H1 (cell line): ENCODE measurements at regions not wholly inside any gene's neighbourhood (a gene's known extent, or its start where the extent isn't known, plus 50 kb on each side); places are given as distances from the start of the nearest gene placed in this dataset.

Experiments used
- BRCA1 ChIP-seq: IDR thresholded peaks from 2 replicates; pipeline ENCODE4 v1.6.1; 2012; ENCODE audit warnings: low read depth, low read length, improper control_type of control experiment
- CEBPB ChIP-seq: IDR thresholded peaks from 2 replicates; pipeline ENCODE4 v1.6.1; 2012; ENCODE audit warnings: low read depth, low read length
- RXRA ChIP-seq: IDR thresholded peaks from 2 replicates; pipeline ENCODE4 v1.6.1; 2011; ENCODE audit warnings: low read depth, mild to moderate bottlenecking, low read length, moderate library complexity; ENCODE audit not compliant: insufficient read depth
- SRF ChIP-seq: IDR thresholded peaks from 2 replicates; pipeline ENCODE4 v1.6.1; 2011; ENCODE audit warnings: mild to moderate bottlenecking, low read depth, low read length, moderate library complexity

- TF ChIP-seq CEBPB (no peak), SRF (no peak), RXRA (no peak), BRCA1 (no peak)
These were observed 180.8 kb downstream of the BRD1 start (continued) for GRCh38 chr22:49646876-49647275.
